Osteoblast (primary cell): ENCODE measurements at regions not wholly inside any gene's neighbourhood (a gene's known extent, or its start where the extent isn't known, plus 50 kb on each side); places are given as distances from the start of the nearest gene placed in this dataset.
"Not testable (repeated sequence)": the region's sequence is repeated elsewhere in the genome, so short reads cannot be mapped to it uniquely, and the experiment has no call there.

Experiments used
- DNase-seq: peaks from one replicate; pipeline ENCODE4 v3.0.0; 2011; ENCODE audit warnings: low spot score, mixed read lengths; ENCODE audit not compliant: insufficient read length; ENCODE audit errors: missing footprints
- H2AFZ ChIP-seq: 2 replicates; pipeline ENCODE4 v1.6.0; 2011; ENCODE audit warnings: mild to moderate bottlenecking, low read length
- H3K27ac ChIP-seq: 2 replicates; pipeline ENCODE4 v1.5.1; 2011; ENCODE audit warnings: mild to moderate bottlenecking, low read depth, low read length, moderate library complexity
- H3K27me3 ChIP-seq: 2 replicates; pipeline ENCODE4 v1.6.0; 2012; ENCODE audit warnings: mild to moderate bottlenecking, control low read depth, inconsistent platforms, low read length, moderate library complexity; ENCODE audit not compliant: insufficient read depth
- H3K36me3 ChIP-seq: 2 replicates; pipeline ENCODE4 v1.5.1; 2011; ENCODE audit warnings: mild to moderate bottlenecking, low read length, control low read depth, moderate library complexity; ENCODE audit not compliant: insufficient read depth
- H3K4me1 ChIP-seq: 2 replicates; pipeline ENCODE4 v1.5.1; 2011; ENCODE audit warnings: mild to moderate bottlenecking, low read length, control low read depth, moderate library complexity; ENCODE audit not compliant: insufficient read depth
- H3K4me2 ChIP-seq: 2 replicates; pipeline ENCODE4 v1.6.0; 2011; ENCODE audit warnings: mild to moderate bottlenecking, low read length; ENCODE audit not compliant: insufficient read depth
- H3K4me3 ChIP-seq: fragments of 200-600 bp; sonication (generic); 3 replicates; pipeline ENCODE4 v1.5.1; 2012; ENCODE audit warnings: mild to moderate bottlenecking, low read length, inconsistent platforms; ENCODE audit not compliant: insufficient read depth
- H3K79me2 ChIP-seq: 2 replicates; pipeline ENCODE4 v1.6.0; 2012; ENCODE audit warnings: mild to moderate bottlenecking, low read length, control low read depth, inconsistent platforms; ENCODE audit not compliant: insufficient read depth
- H3K9me3 ChIP-seq: 2 replicates; pipeline ENCODE4 v1.5.1; 2011; ENCODE audit warnings: low read depth, low read length, control low read depth
- H4K20me1 ChIP-seq: 2 replicates; pipeline ENCODE4 v1.6.0; 2012; ENCODE audit warnings: mild to moderate bottlenecking, low read length, control low read depth; ENCODE audit not compliant: insufficient read depth
- TF ChIP-seq, protein P1 (sequence below): IDR thresholded peaks from 2 replicates; pipeline ENCODE4 v1.5.1; 2011; ENCODE audit warnings: mild to moderate bottlenecking, low read depth, low read length, moderate library complexity; ENCODE audit errors: extremely low read depth

GRCh38 chr13:60273971-60274527 lies 110.3 kb upstream of the DIAPH3 start:
- TF ChIP-seq, protein P1, sequence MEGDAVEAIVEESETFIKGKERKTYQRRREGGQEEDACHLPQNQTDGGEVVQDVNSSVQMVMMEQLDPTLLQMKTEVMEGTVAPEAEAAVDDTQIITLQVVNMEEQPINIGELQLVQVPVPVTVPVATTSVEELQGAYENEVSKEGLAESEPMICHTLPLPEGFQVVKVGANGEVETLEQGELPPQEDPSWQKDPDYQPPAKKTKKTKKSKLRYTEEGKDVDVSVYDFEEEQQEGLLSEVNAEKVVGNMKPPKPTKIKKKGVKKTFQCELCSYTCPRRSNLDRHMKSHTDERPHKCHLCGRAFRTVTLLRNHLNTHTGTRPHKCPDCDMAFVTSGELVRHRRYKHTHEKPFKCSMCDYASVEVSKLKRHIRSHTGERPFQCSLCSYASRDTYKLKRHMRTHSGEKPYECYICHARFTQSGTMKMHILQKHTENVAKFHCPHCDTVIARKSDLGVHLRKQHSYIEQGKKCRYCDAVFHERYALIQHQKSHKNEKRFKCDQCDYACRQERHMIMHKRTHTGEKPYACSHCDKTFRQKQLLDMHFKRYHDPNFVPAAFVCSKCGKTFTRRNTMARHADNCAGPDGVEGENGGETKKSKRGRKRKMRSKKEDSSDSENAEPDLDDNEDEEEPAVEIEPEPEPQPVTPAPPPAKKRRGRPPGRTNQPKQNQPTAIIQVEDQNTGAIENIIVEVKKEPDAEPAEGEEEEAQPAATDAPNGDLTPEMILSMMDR = no peak
- no peak for DNase-seq

DNA sequence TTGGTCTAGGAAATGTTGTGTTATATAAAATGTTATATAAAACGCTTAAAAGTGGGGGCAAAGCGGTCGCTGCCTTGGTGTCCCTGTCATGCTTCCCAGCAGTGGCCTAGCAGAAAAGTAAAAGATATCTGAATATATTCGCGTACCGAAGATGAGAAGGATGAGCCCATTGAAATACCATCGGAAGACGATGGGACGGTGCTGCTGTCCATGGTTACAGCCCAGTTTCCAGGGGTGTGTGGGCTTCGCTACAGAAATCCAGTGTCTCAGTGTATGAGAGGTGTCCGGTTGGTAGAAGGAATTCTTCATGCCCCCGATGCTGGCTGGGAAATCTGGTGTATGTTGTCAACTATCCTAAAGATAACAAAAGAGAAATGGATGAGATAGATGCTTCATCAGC lies 110.9 kb upstream of the DIAPH3 start:
- H3K36me3 ChIP-seq = no peaks in the 10 kb centered on the region
- TF ChIP-seq, protein P1 = no peak
- no peak overlapping the region for H2AFZ ChIP-seq
- H4K20me1 ChIP-seq = no peaks in the 10 kb centered on the region
- no peaks in the 10 kb centered on the region for H3K27me3 ChIP-seq
- no peak overlapping the region for H3K4me3 ChIP-seq
- no peak overlapping the region for H3K4me2 ChIP-seq
- no peaks in the 10 kb centered on the region for H3K4me1 ChIP-seq
- no peak overlapping the region for H3K27ac ChIP-seq
- no peak for DNase-seq
- no peaks in the 10 kb centered on the region for H3K79me2 ChIP-seq
- H3K9me3 ChIP-seq = no peaks in the 10 kb centered on the region

More at GRCh38 chr13:60273971-60274527, 110.3 kb upstream of the DIAPH3 start:
- Histone ChIP-seq H3K9me3 (no peaks in the 10 kb centered on the region), H2AFZ (no peak overlapping the region), H3K79me2 (no peaks in the 10 kb centered on the region), H3K4me1 (no peaks in the 10 kb centered on the region), H3K27me3 (no peaks in the 10 kb centered on the region), H3K4me2 (no peak overlapping the region), H3K36me3 (no peaks in the 10 kb centered on the region), H3K4me3 (no peak overlapping the region), H3K27ac (no peak overlapping the region), H4K20me1 (no peaks in the 10 kb centered on the region)

GRCh38 chr13:60275208-60275607 lies 111.5 kb upstream of the DIAPH3 start:
- no peak overlapping the region for H2AFZ ChIP-seq
- TF ChIP-seq, protein P1 = no peak
- DNase-seq = no peak

GRCh38 chr13:60280524-60280923 lies 116.5 kb upstream of the TDRD3 start:
- H3K9me3 ChIP-seq, H3K4me1 ChIP-seq: not testable (repeated sequence)

More at GRCh38 chr13:60275208-60275607, 111.5 kb upstream of the DIAPH3 start:
- Histone ChIP-seq H3K9me3 (no peaks in the 10 kb centered on the region), H3K4me1 (no peaks in the 10 kb centered on the region), H3K4me2 (no peak overlapping the region), H4K20me1 (no peaks in the 10 kb centered on the region), H3K4me3 (no peak overlapping the region), H3K79me2 (no peaks in the 10 kb centered on the region), H3K27me3 (no peaks in the 10 kb centered on the region), H3K36me3 (no peaks in the 10 kb centered on the region), H3K27ac (no peak overlapping the region)

More at GRCh38 chr13:60280524-60280923, 116.5 kb upstream of the TDRD3 start:
- not testable (repeated sequence) for H2AFZ ChIP-seq, DNase-seq, H3K4me3 ChIP-seq, H4K20me1 ChIP-seq, H3K36me3 ChIP-seq, H3K27me3 ChIP-seq, H3K27ac ChIP-seq, H3K4me2 ChIP-seq, H3K79me2 ChIP-seq
